ENCODE measurements at regions not wholly inside any gene's neighbourhood (a gene's known extent, or its start where the extent isn't known, plus 50 kb on each side); places are given as distances from the start of the nearest gene placed in this dataset.

DNA sequence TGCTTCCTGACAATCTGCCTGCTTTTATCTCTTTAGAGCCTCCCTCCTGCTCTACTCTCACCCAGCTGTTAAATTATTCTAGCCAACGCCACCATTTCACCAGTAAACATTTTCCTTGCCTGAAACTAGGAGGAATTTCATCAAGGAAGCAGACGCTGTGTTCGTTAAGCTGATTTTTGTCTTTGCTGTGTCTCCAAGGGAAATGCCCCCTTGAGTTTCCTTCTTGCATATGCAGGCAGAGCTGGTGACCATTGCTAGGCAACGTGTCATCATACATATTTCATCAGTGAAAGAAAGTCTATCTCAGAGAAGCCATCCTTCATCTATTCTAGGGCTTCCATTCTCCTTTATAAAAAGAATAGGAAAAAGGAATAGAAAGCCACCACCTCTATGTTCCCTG is 87.0 kb upstream of the ST8SIA2 start:
- no TSS peak for BruUV-seq (replicated peaks)
- dilution Hi-C loops (cut with HindIII; ENCODE audit: low sequenced_read_pairs, unreplicated experiment): no loop called here
- H2AK9ac ChIP-seq (replicated peaks; ENCODE audit: low read depth, low read length, poor library complexity): no peak overlapping the region

More for the DNA sequence above, 87.0 kb upstream of the ST8SIA2 start:
- H3K9ac ChIP-seq (ENCODE audit: low read depth, low read length): no peak overlapping the region
- H2BK15ac ChIP-seq (ENCODE audit: low read depth, low read length): no peak overlapping the region
- no peak for ATAC-seq (ENCODE audit: low read depth)
- no peak overlapping the region for H3K4me2 ChIP-seq (ENCODE audit: low read depth, low read length)
- H4K20me1 ChIP-seq (ENCODE audit: insufficient read depth, low read length): no peaks in the 10 kb centered on the region
- no peak overlapping the region for H4K5ac ChIP-seq (ENCODE audit: low read depth, low read length)
- H2BK5ac ChIP-seq (ENCODE audit: low read depth, low read length, poor library complexity, severe bottlenecking): no peak overlapping the region
- no peak overlapping the region for H2AFZ ChIP-seq (replicated peaks; ENCODE audit: low read length, poor library complexity)
- no peak for DNase-seq
- H3K14ac ChIP-seq (replicated peaks; ENCODE audit: low read depth, low read length): no peak overlapping the region
- H3K18ac ChIP-seq (ENCODE audit: low read depth, low read length): no peak overlapping the region
- H3K23ac ChIP-seq (ENCODE audit: low read depth, low read length): no peak overlapping the region
- no peak overlapping the region for H2BK120ac ChIP-seq (ENCODE audit: low read depth, low read length)
- in situ Hi-C loops (cut with MboI; ENCODE audit: low sequenced_read_pairs) (no loop called here), intact Hi-C loops (cut with micrococcal nuclease) (no loop called here)
- ChIA-PET CTCF (no interaction called here), POLR2A (ENCODE audit: unreplicated experiment) (no interaction called here)
- no peaks in the 10 kb centered on the region for H3K79me1 ChIP-seq (ENCODE audit: low read depth in 1 of 2, low read length in 2 of 2)
- no peak overlapping the region for H4K91ac ChIP-seq (ENCODE audit: insufficient read depth, low read depth, low read length)
- no peak overlapping the region for H2AK5ac ChIP-seq (ENCODE audit: low read depth, low read length)
- TF ChIP-seq, protein P1, sequence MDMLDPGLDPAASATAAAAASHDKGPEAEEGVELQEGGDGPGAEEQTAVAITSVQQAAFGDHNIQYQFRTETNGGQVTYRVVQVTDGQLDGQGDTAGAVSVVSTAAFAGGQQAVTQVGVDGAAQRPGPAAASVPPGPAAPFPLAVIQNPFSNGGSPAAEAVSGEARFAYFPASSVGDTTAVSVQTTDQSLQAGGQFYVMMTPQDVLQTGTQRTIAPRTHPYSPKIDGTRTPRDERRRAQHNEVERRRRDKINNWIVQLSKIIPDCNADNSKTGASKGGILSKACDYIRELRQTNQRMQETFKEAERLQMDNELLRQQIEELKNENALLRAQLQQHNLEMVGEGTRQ (IDR thresholded peaks at IDR 0.05; ENCODE audit: low read depth, low read length): no peak
- TF ChIP-seq, protein P2, sequence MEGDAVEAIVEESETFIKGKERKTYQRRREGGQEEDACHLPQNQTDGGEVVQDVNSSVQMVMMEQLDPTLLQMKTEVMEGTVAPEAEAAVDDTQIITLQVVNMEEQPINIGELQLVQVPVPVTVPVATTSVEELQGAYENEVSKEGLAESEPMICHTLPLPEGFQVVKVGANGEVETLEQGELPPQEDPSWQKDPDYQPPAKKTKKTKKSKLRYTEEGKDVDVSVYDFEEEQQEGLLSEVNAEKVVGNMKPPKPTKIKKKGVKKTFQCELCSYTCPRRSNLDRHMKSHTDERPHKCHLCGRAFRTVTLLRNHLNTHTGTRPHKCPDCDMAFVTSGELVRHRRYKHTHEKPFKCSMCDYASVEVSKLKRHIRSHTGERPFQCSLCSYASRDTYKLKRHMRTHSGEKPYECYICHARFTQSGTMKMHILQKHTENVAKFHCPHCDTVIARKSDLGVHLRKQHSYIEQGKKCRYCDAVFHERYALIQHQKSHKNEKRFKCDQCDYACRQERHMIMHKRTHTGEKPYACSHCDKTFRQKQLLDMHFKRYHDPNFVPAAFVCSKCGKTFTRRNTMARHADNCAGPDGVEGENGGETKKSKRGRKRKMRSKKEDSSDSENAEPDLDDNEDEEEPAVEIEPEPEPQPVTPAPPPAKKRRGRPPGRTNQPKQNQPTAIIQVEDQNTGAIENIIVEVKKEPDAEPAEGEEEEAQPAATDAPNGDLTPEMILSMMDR (conservative IDR thresholded peaks at IDR 0.05; ENCODE audit: low read depth, low read length): no peak
- no peak for TF ChIP-seq ELK1 (IDR thresholded peaks at IDR 0.05; ENCODE audit: borderline replicate concordance, low read depth, low read length)
- TF ChIP-seq FOS (IDR thresholded peaks at IDR 0.05; ENCODE audit: low read depth, low read length): no peak
- no peak for TF ChIP-seq RAD21 (IDR thresholded peaks at IDR 0.05; ENCODE audit: low read length)
- TF ChIP-seq CHD1 (IDR thresholded peaks at IDR 0.05; ENCODE audit: low read depth, low read length): no peak
- no peak for TF ChIP-seq NFE2L2 (IDR thresholded peaks at IDR 0.05; ENCODE audit: low read depth, low read length)
- TF ChIP-seq SMC3 (IDR thresholded peaks at IDR 0.05; ENCODE audit: low read depth, low read length): no peak
- no peak for TF ChIP-seq MAFK (IDR thresholded peaks at IDR 0.05; ENCODE audit: low read depth, low read length)
- no peak for TF ChIP-seq MXI1 (IDR thresholded peaks at IDR 0.05; ENCODE audit: borderline replicate concordance, low read depth, low read length)
- no peak for TF ChIP-seq BHLHE40 (IDR thresholded peaks at IDR 0.05; ENCODE audit: low read depth, low read length)
- no peak for TF ChIP-seq CEBPB (IDR thresholded peaks at IDR 0.05; ENCODE audit: low read depth, low read length)
- no peak for TF ChIP-seq RFX5 (IDR thresholded peaks at IDR 0.05; ENCODE audit: low read depth, low read length)
- no peak for TF ChIP-seq MAZ (IDR thresholded peaks at IDR 0.05; ENCODE audit: borderline replicate concordance, low read depth, low read length)
- peaks cover 8% of the 10 kb centered on the region for H3K9me3 ChIP-seq (ENCODE audit: control insufficient read depth, insufficient read depth, low read length)
- H3K4me3 ChIP-seq (ENCODE audit: insufficient read depth, low read depth, low read length): no peak overlapping the region
- no peaks in the 10 kb centered on the region for H3K36me3 ChIP-seq (ENCODE audit: control insufficient read depth, insufficient read depth, low read length)
- H3K4ac ChIP-seq (ENCODE audit: low read depth, low read length): no peak overlapping the region
- H2BK20ac ChIP-seq (ENCODE audit: low read depth, low read length): no peak overlapping the region
- no CpG with 5 or more reads among the region's 4 CpGs for WGBS, 2 experiments (ENCODE audit: extremely low coverage in 2 of 2, insufficient read length in 1 of 2)
- H3K4me1 ChIP-seq (ENCODE audit: control insufficient read depth, insufficient read depth, low read length): no peaks in the 10 kb centered on the region
- H3K27ac ChIP-seq (ENCODE audit: insufficient read depth, low read length): no peak overlapping the region
- no peak overlapping the region for H3K56ac ChIP-seq (ENCODE audit: extremely low read depth, insufficient read depth, low read length)
- H4K8ac ChIP-seq (ENCODE audit: low read depth in 2 of 2, low read length in 2 of 2): no peak overlapping the region
- no peaks in the 10 kb centered on the region for H3K27me3 ChIP-seq (ENCODE audit: control insufficient read depth, insufficient read depth, low read length)
- H3K9me1 ChIP-seq (ENCODE audit: insufficient read depth, low read length): no peaks in the 10 kb centered on the region

Measured in IMR-90 (cell line).